HEK293T (cell line): ENCODE measurements at regions not wholly inside any gene's neighbourhood (a gene's known extent, or its start where the extent isn't known, plus 50 kb on each side); places are given as distances from the start of the nearest gene placed in this dataset.

Experiments used
- ARNT ChIP-seq: fragments of 450-650 bp; IDR thresholded peaks from 2 replicates; pipeline ENCODE4 v1.6.1; 2017; ENCODE audit warnings: mild to moderate bottlenecking
- BHLHE40 ChIP-seq: fragments of 450-650 bp; IDR thresholded peaks from 2 replicates; pipeline ENCODE4 v1.6.1; 2016; ENCODE audit warnings: mild to moderate bottlenecking, moderate library complexity, borderline replicate concordance
- CTBP1 ChIP-seq: fragments of 450-650 bp; IDR thresholded peaks from 2 replicates; pipeline ENCODE4 v1.6.1; 2016; ENCODE audit warnings: borderline replicate concordance
- FOXA1 ChIP-seq: fragments of 450-650 bp; IDR thresholded peaks from 2 replicates; pipeline ENCODE4 v1.6.1; 2016; ENCODE audit warnings: mild to moderate bottlenecking
- HDGF ChIP-seq: fragments of 450-650 bp; IDR thresholded peaks from 2 replicates; pipeline ENCODE4 v1.6.1; 2017; ENCODE audit warnings: antibody characterized with exemption, borderline replicate concordance
- L3MBTL2 ChIP-seq: fragments of 450-650 bp; conservative IDR thresholded peaks from 2 replicates; pipeline ENCODE4 v1.6.1; 2016; ENCODE audit warnings: mild to moderate bottlenecking
- NFRKB ChIP-seq: fragments of 450-650 bp; IDR thresholded peaks from 2 replicates; pipeline ENCODE4 v1.6.1; 2016; ENCODE audit warnings: mild to moderate bottlenecking, moderate library complexity
- PKNOX1 ChIP-seq: fragments of 450-650 bp; IDR thresholded peaks from 2 replicates; pipeline ENCODE4 v1.6.1; 2016
- SP1 ChIP-seq: fragments of 450-650 bp; IDR thresholded peaks from 2 replicates; pipeline ENCODE4 v1.6.1; 2017
- SUZ12 ChIP-seq: fragments of 450-650 bp; IDR thresholded peaks from 2 replicates; pipeline ENCODE4 v1.6.1; 2016; ENCODE audit warnings: mild to moderate bottlenecking
- TARDBP ChIP-seq: fragments of 450-650 bp; IDR thresholded peaks from 2 replicates; pipeline ENCODE4 v1.6.1; 2016
- ZNF384 ChIP-seq: fragments of 450-650 bp; IDR thresholded peaks from 2 replicates; pipeline ENCODE4 v1.6.1; 2016

GRCh38 chr9:86168256-86168655 is 68.9 kb upstream of the GOLM1 start:
- TF ChIP-seq BHLHE40 (no peak), NFRKB (no peak), HDGF (no peak), FOXA1 (no peak), ZNF384 (no peak), L3MBTL2 (no peak), PKNOX1 (no peak), SP1 (no peak), TARDBP (no peak), ARNT (no peak), SUZ12 (no peak), CTBP1 (no peak)
